Endothelial cell of umbilical vein (primary cell): ENCODE measurements at regions not wholly inside any gene's neighbourhood (a gene's known extent, or its start where the extent isn't known, plus 50 kb on each side); places are given as distances from the start of the nearest gene placed in this dataset.

ENCODE experiments used
- EZH2 ChIP-seq: IDR thresholded peaks from 2 replicates; pipeline ENCODE4 v1.6.1; 2012; ENCODE audit warnings: borderline replicate concordance, low read depth, mild to moderate bottlenecking, moderate library complexity, low read length, inconsistent platforms; ENCODE audit not compliant: severe bottlenecking
- POLR2A ChIP-seq: IDR thresholded peaks from 2 replicates; pipeline ENCODE4 v1.6.1; 2012; ENCODE audit warnings: low read depth, mild to moderate bottlenecking, control low read depth, low read length

DNA sequence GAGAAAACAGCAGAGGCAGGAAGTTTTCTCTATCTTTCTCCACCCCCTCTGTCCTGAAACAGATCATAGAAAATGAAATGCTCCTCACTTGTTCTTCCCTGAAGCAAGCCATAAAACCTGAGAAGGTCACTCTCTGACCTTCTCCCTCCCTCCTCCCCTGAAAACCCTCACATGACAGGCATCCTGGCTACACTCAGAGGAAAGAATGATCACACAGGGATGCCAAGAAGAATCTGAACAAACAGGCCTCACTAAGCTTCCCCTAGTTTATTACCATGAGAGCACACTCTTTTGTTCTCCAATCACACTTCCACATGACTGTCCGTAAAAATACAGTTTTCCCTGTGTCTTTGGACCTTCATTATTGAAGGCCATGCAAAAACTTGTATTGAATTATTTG lies 300.1 kb downstream of the BUD13 start:
- no peak for TF ChIP-seq EZH2
- TF ChIP-seq POLR2A, result no peak
